ENCODE measurements at regions not wholly inside any gene's neighbourhood (a gene's known extent, or its start where the extent isn't known, plus 50 kb on each side); places are given as distances from the start of the nearest gene placed in this dataset.

- TF ChIP-seq ZNF274 (IDR thresholded peaks at IDR 0.05; ENCODE audit: low read depth, low read length) = no peak
- no peak overlapping the region for H3K4me3 ChIP-seq (ENCODE audit: low read length)
Observed at GRCh38 chr9:89896806-89897340, 292.1 kb downstream of the GADD45G start.

DNA sequence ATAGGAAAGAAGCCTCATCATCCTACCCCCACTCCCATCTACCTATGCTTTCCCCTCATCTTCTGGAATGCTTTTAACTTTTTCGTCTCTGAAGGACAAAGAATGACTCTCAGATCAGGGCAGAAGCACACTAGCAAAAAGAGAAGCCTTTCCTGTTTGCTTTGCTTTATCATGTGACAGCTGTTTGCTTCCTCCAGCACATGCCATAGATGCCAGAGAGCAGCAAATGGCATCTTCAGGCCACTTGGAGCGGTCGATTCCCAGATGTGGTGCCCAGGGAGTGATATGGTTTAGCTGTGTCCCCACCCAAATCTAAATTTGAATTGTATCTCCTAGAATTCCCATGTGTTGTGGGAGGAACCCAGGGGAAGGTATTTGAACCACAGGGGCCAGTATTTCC lies 294.8 kb downstream of the GADD45G start:
- H3K4me3 ChIP-seq (ENCODE audit: low read length) = no peak overlapping the region
- no peak for TF ChIP-seq ZNF274 (IDR thresholded peaks at IDR 0.05; ENCODE audit: low read depth, low read length)

GRCh38 chr9:89901920-89902319 lies 297.1 kb downstream of the GADD45G start:
- no peak for TF ChIP-seq ZNF274 (IDR thresholded peaks at IDR 0.05; ENCODE audit: low read depth, low read length)

GRCh38 chr9:89902450-89903140 lies 297.8 kb downstream of the GADD45G start:
- no peak for TF ChIP-seq ZNF274 (IDR thresholded peaks at IDR 0.05; ENCODE audit: low read depth, low read length)
- H3K4me3 ChIP-seq (ENCODE audit: low read length) = no peak overlapping the region

More at GRCh38 chr9:89901920-89902319, 297.1 kb downstream of the GADD45G start:
- H3K4me3 ChIP-seq (ENCODE audit: low read length) = no peak overlapping the region

DNA sequence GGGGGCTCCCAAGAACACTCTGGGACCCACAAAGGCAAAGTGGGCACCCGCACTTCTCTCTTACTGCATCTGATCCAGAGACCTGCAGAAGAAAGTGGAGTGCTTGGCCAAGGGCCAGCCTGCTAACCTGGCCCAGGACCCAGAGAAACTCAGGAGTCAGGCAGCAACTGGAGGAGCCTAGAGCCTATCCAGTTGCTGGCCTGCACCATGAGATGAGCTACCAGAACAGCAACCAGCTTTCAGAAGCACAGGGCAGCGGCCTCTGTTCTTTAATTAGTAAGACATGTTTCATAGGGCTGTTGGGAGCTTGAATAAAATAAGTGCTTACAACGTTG lies 298.3 kb downstream of the GADD45G start:
- TF ChIP-seq ZNF274 (IDR thresholded peaks at IDR 0.05; ENCODE audit: low read depth, low read length) = no peak

DNA sequence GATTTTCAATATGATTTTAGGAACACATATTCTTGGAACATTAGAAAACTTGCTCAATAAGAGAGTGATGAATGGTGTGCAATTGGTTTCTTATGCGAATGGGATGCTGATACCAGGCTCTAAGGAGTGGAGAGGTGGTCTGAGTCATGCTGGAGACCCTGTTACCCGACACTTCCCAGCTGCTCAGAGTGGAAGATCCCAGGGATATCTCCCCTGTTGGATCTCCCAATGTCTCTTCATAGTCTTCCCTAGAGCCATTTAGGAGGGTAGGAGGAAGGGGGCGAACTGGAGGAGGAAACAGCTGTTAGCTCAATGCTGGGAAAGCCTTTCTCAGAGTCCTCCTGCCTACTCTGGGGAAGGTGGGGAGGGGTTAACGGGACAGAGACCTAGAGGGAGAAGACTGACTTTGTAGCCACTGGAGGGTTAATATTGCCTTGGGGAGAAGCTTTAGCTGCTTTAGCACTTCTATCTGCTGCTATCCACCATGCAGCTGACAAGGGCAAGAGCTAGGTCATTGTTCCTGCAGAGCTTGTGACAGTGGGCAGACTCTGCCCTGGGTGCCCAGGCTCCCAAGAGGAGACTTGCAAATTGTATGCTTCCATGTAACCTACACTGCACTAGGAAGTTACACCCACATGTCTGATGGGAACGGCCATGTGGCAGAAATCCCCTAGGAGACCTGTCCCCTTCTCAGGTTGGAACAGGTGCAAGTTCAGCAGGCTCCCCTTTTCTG lies 301.0 kb downstream of the GADD45G start:
- TF ChIP-seq ZNF274 (IDR thresholded peaks at IDR 0.05; ENCODE audit: low read depth, low read length) = no peak
- H3K4me3 ChIP-seq (ENCODE audit: low read length) = no peak overlapping the region

More for the DNA sequence above, 298.3 kb downstream of the GADD45G start:
- no peak overlapping the region for H3K4me3 ChIP-seq (ENCODE audit: low read length)

- H3K4me3 ChIP-seq (ENCODE audit: low read length) = no peak overlapping the region
- no peak for TF ChIP-seq ZNF274 (IDR thresholded peaks at IDR 0.05; ENCODE audit: low read depth, low read length)
Observed at GRCh38 chr9:89911721-89912604, 307.2 kb downstream of the GADD45G start.

GRCh38 chr9:89912605-89912953 lies 307.8 kb downstream of the GADD45G start:
- TF ChIP-seq ZNF274 (IDR thresholded peaks at IDR 0.05; ENCODE audit: low read depth, low read length) = no peak

DNA sequence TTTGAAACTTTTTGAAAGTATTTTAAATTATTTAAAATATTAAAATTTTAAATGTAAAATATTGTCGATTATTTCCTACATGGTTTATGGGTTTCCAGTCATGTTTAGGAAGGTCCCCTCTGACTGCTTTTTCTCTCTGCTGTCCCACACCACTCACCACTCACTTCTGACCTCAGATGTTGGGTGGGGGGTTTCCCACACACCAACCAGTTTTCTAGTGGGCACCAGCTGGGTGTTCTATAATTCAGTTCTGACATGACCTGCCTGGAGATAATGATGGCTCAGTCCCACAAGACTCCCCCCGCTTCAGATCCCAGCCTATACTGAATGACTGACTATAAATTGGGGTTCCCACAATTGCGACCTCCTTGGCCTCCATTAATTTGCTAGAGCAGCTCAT lies 310.4 kb downstream of the GADD45G start:
- no peak overlapping the region for H3K4me3 ChIP-seq (ENCODE audit: low read length)
- no peak for TF ChIP-seq ZNF274 (IDR thresholded peaks at IDR 0.05; ENCODE audit: low read depth, low read length)

More at GRCh38 chr9:89912605-89912953, 307.8 kb downstream of the GADD45G start:
- no peak overlapping the region for H3K4me3 ChIP-seq (ENCODE audit: low read length)

DNA sequence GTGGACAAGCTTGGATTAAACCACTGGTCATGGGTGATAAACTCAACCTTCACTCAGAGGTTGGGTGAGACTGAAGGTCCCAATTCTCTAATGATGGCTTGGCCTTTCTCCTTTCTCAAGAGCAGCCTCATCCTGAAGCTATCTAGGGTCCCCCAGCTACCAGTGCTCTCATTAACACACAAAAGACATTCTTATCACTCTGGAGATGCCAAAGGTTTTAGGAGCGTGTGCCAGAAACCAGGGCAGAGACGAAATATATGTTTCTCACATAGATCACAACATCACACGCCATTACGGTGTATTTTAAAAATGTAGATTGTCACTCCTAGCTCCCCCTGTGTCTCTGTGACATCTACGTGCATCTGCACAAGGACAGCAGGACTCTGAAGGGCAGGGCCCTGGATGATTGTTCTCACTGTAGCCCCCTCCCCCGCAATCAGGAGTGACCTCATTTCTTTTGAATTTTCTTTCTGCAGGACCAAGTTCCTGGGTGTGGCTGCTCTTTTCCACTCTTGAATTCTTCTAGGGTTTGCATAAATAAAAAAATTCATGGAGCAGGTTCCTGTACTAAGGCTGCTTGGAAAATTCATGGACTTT lies 311.3 kb downstream of the GADD45G start:
- no peak for TF ChIP-seq ZNF274 (IDR thresholded peaks at IDR 0.05; ENCODE audit: low read depth, low read length)
- no peak overlapping the region for H3K4me3 ChIP-seq (ENCODE audit: low read length)

GRCh38 chr9:89917861-89918260 lies 313.0 kb downstream of the GADD45G start:
- no peak overlapping the region for H3K4me3 ChIP-seq (ENCODE audit: low read length)
- TF ChIP-seq ZNF274 (IDR thresholded peaks at IDR 0.05; ENCODE audit: low read depth, low read length) = no peak

- no peak overlapping the region for H3K4me3 ChIP-seq (ENCODE audit: low read length)
- no peak for TF ChIP-seq ZNF274 (IDR thresholded peaks at IDR 0.05; ENCODE audit: low read depth, low read length)
Observed at GRCh38 chr9:89919171-89919681, 314.4 kb downstream of the GADD45G start.

GRCh38 chr9:89920131-89920530 lies 315.3 kb downstream of the GADD45G start:
- no peak for TF ChIP-seq ZNF274 (IDR thresholded peaks at IDR 0.05; ENCODE audit: low read depth, low read length)

DNA sequence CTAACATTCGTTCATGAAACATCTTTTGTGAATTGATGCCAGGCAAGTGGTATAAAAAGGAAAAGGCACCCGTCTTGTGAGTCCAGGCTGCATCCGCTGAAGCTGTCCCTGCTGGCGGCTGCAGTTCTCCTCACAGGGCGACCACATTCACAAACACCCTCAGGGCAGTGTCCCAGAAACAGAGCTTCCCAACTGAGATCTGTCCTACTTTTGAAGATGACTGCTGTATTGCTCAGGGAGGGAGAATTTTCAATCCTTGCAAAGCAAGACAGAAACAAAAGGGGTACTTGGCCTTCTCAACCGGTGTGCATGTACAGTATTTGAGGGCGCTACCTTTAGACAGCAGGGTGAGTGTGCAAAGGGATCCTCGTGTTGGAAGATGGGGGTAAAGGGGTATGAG lies 316.1 kb downstream of the GADD45G start:
- TF ChIP-seq ZNF274 (IDR thresholded peaks at IDR 0.05; ENCODE audit: low read depth, low read length) = no peak
- H3K4me3 ChIP-seq (ENCODE audit: low read length) = no peak overlapping the region

More at GRCh38 chr9:89920131-89920530, 315.3 kb downstream of the GADD45G start:
- no peak overlapping the region for H3K4me3 ChIP-seq (ENCODE audit: low read length)

All from GM08714 (cell line).